HCT116 (cell line): ENCODE measurements at regions not wholly inside any gene's neighbourhood (a gene's known extent, or its start where the extent isn't known, plus 50 kb on each side); places are given as distances from the start of the nearest gene placed in this dataset.

Source experiments
- ATAC-seq: fragments of 200-7000 bp; cut with Tn5 transposase; 2 replicates; pipeline ENCODE4 v1.9.1; 2020; ENCODE audit warnings: mild to moderate bottlenecking, moderate library complexity
- BruUV-seq: library from RNA; stranded (reverse); fragments of 400-500 nt; replicated peaks from 2 replicates; lab custom pipeline; 2021; lab: Mats Ljungman, UMichigan
- CTCF ChIA-PET: fragments of 300-600 bp; sonication (Branson Sonifier 250); formaldehyde crosslinking; loops from one replicate; lab custom pipeline; 2021; ENCODE audit warnings: antibody characterized with exemption; lab: Charles Lee
- POLR2A ChIA-PET: fragments of 300-600, 350-600 bp; sonication (Branson Sonifier 250); formaldehyde crosslinking; loops from one replicate; lab custom pipeline; 2021; ENCODE audit warnings: antibody characterized with exemption; lab: Charles Lee
- RAD21 ChIA-PET, 2 experiments: fragments of 300-600 bp; sonication (Branson Sonifier 250); formaldehyde crosslinking; loops; one replicate each; lab custom pipeline; 2023; ENCODE audit warnings: low total read pairs in 2 of 2; ENCODE audit not compliant: uncharacterized antibody in 2 of 2, unreplicated experiment in 2 of 2, low non-redundant PET in 1 of 2; lab: Charles Lee
- DNase-seq: peaks from one replicate; pipeline ENCODE4 v3.0.0-alpha.2; 2010; ENCODE audit warnings: low read depth, low spot score
- H2AFZ ChIP-seq: fragments of 200-600 bp; shearing (Covaris generic), sonication (generic); 2 replicates; pipeline ENCODE4 v1.6.1; 2017; ENCODE audit warnings: low read depth, mixed run types, mixed read lengths, antibody characterized with exemption, low read length; ENCODE audit not compliant: poor library complexity, severe bottlenecking
- H3K27ac ChIP-seq: 2 replicates; pipeline ENCODE4 v1.5.1; 2012; ENCODE audit warnings: low read depth, low read length
- H3K27me3 ChIP-seq: fragments of 200-600 bp; sonication (generic); 2 replicates; pipeline ENCODE4 v1.6.1; 2016; ENCODE audit warnings: mixed run types, low read length, mixed read lengths; ENCODE audit not compliant: insufficient read depth
- H3K36me3 ChIP-seq, 2 experiments: fragments of 200-500 bp in 1 of 2; fragments of 200-600 bp in 1 of 2; sonication (Bioruptor generic) in 1 of 2; sonication (generic) in 1 of 2; 2 replicates each; pipeline versions ENCODE4 v1.5.1 to v1.6.1; 2014 to 2016; ENCODE audit warnings: low read length in 2 of 2, inconsistent platforms in 1 of 2, mixed read lengths in 1 of 2, mixed run types in 1 of 2; ENCODE audit not compliant: insufficient read depth in 2 of 2, control insufficient read depth in 1 of 2
- H3K4me1 ChIP-seq, 2 experiments: fragments of 200-600 bp in 1 of 2; sonication (generic) in 1 of 2; 2 replicates each; pipeline versions ENCODE4 v1.5.1 to v1.6.1; 2012 to 2017; ENCODE audit warnings: low read length in 2 of 2, inconsistent platforms in 1 of 2, mild to moderate bottlenecking in 1 of 2, mixed read lengths in 1 of 2, mixed run types in 1 of 2, moderate library complexity in 1 of 2; ENCODE audit not compliant: insufficient read depth in 2 of 2, control insufficient read depth in 1 of 2
- H3K4me2 ChIP-seq: fragments of 200-600 bp; sonication (generic); 2 replicates; pipeline ENCODE4 v1.6.1; 2017; ENCODE audit warnings: mixed run types, low read length, mixed read lengths
- H3K4me3 ChIP-seq, 2 experiments: fragments of 200-600 bp in 1 of 2; sonication (generic) in 1 of 2; replicated peaks in 1 of 2; 2 replicates each; pipeline ENCODE4 v1.5.1; 2011 to 2016; ENCODE audit warnings: low read length in 2 of 2, control low read depth in 1 of 2, low read depth in 1 of 2, mild to moderate bottlenecking in 1 of 2, mixed read lengths in 1 of 2, mixed run types in 1 of 2
- H3K79me2 ChIP-seq: fragments of 200-600 bp; sonication (generic); 2 replicates; pipeline ENCODE4 v1.6.1; 2017; ENCODE audit warnings: mild to moderate bottlenecking, mixed run types, low read length, moderate library complexity, mixed read lengths; ENCODE audit not compliant: insufficient read depth
- H3K9ac ChIP-seq: fragments of 200-600 bp; sonication (generic); 2 replicates; pipeline ENCODE4 v1.6.1; 2016; ENCODE audit warnings: low read length, mixed read lengths
- H3K9me2 ChIP-seq: fragments of 200-600 bp; sonication (generic), shearing (Covaris generic); 2 replicates; pipeline ENCODE4 v1.6.1; 2017; ENCODE audit warnings: mixed run types, mild to moderate bottlenecking, moderate library complexity; ENCODE audit not compliant: insufficient read depth
- H3K9me3 ChIP-seq, 2 experiments: fragments of 200-500 bp in 1 of 2; fragments of 200-600 bp in 1 of 2; sonication (Bioruptor generic) in 1 of 2; sonication (generic) in 1 of 2; 2 replicates each; pipeline ENCODE4 v1.6.1; 2014 to 2017; ENCODE audit warnings: low read length in 2 of 2, mixed read lengths in 2 of 2, inconsistent platforms in 1 of 2, low read depth in 1 of 2, mild to moderate bottlenecking in 1 of 2, mixed run types in 1 of 2, moderate library complexity in 1 of 2; ENCODE audit not compliant: control insufficient read depth in 1 of 2, insufficient read depth in 1 of 2
- H4K20me1 ChIP-seq: fragments of 200-600 bp; sonication (generic), shearing (Covaris generic); 2 replicates; pipeline ENCODE4 v1.6.1; 2017; ENCODE audit warnings: mixed run types, mild to moderate bottlenecking, moderate library complexity; ENCODE audit not compliant: insufficient read depth
- ATF3 ChIP-seq: IDR thresholded peaks from 2 replicates; pipeline ENCODE4 v1.6.1; 2012
- CEBPB ChIP-seq: IDR thresholded peaks from 2 replicates; pipeline ENCODE4 v1.6.1; 2012; ENCODE audit warnings: low read depth
- CTCF ChIP-seq, 3 experiments: fragments of 200-600 bp in 1 of 3; sonication (generic) in 1 of 3; IDR thresholded peaks in 2 of 3; conservative IDR thresholded peaks in 1 of 3; 2 replicates each; pipeline ENCODE4 v1.5.1; 2012 to 2017; ENCODE audit warnings: low read depth in 2 of 3, low read length in 2 of 3, antibody characterized with exemption in 1 of 3, borderline replicate concordance in 1 of 3, control low read depth in 1 of 3, mild to moderate bottlenecking in 1 of 3, mixed read lengths in 1 of 3, mixed run types in 1 of 3, moderate library complexity in 1 of 3; ENCODE audit not compliant: insufficient read depth in 1 of 3
- EGR1 ChIP-seq: IDR thresholded peaks from 2 replicates; pipeline ENCODE4 v1.6.1; 2012; ENCODE audit warnings: low read depth
- ELF1 ChIP-seq: IDR thresholded peaks from 2 replicates; pipeline ENCODE4 v1.6.1; 2012; ENCODE audit warnings: low read depth, borderline replicate concordance
- EZH2 ChIP-seq: fragments of 200-600 bp; sonication (generic); IDR thresholded peaks from 2 replicates; pipeline ENCODE4 v1.6.1; 2017; ENCODE audit warnings: antibody characterized with exemption, mixed run types
- FOSL1 ChIP-seq: IDR thresholded peaks from 2 replicates; pipeline ENCODE4 v1.6.1; 2012; ENCODE audit warnings: low read depth
- JUND ChIP-seq: IDR thresholded peaks from 2 replicates; pipeline ENCODE4 v1.6.1; 2012
- POLR2A ChIP-seq: IDR thresholded peaks from 2 replicates; pipeline ENCODE4 v1.7.0; 2011; ENCODE audit warnings: borderline replicate concordance; ENCODE audit not compliant: insufficient read depth, insufficient read length; ENCODE audit errors: extremely low read depth
- POLR2AphosphoS5 ChIP-seq: IDR thresholded peaks from 2 replicates; pipeline ENCODE4 v1.6.1; 2011; ENCODE audit warnings: mild to moderate bottlenecking, low read depth, low read length, moderate library complexity
- RAD21 ChIP-seq: IDR thresholded peaks from 2 replicates; pipeline ENCODE4 v1.6.1; 2012; ENCODE audit warnings: low read depth, mild to moderate bottlenecking
- REST ChIP-seq: IDR thresholded peaks from 2 replicates; pipeline ENCODE4 v1.6.1; 2012; ENCODE audit warnings: low read depth
- SP1 ChIP-seq: IDR thresholded peaks from 2 replicates; pipeline ENCODE4 v1.6.1; 2012; ENCODE audit warnings: low read depth
- SRF ChIP-seq: IDR thresholded peaks from 2 replicates; pipeline ENCODE4 v1.6.1; 2012; ENCODE audit warnings: low read depth
- ZBTB33 ChIP-seq: IDR thresholded peaks from 2 replicates; pipeline ENCODE4 v1.6.1; 2011; ENCODE audit warnings: mild to moderate bottlenecking, low read length, moderate library complexity; ENCODE audit not compliant: insufficient replicate concordance; ENCODE audit errors: extremely low read depth
- ZFX ChIP-seq: fragments of 450-650 bp; IDR thresholded peaks from 2 replicates; pipeline ENCODE4 v1.6.1; 2017
- ZNF274 ChIP-seq: fragments of 200-500 bp; sonication (Bioruptor generic); IDR thresholded peaks from 2 replicates; pipeline ENCODE4 v1.6.1; 2014; ENCODE audit warnings: mild to moderate bottlenecking, low read depth, low read length, inconsistent platforms
- intact Hi-C: fragments of 100-400 bp; cut with micrococcal nuclease; formaldehyde crosslinking; loops from 2 replicates; pipeline ENCODE4 v1.10.0; 2022

GRCh38 chr13:80550971-80551441 lies 210.1 kb upstream of the SPRY2 start:
- Histone ChIP-seq H3K9me2 (no peaks in the 10 kb centered on the region), H3K36me3 (no peaks in the 10 kb centered on the region), H3K9ac (no peak overlapping the region), H2AFZ (no peak overlapping the region), H3K4me3 (no peak overlapping the region), H3K4me1 (no peaks in the 10 kb centered on the region), H3K27ac (no peak overlapping the region), H3K79me2 (no peaks in the 10 kb centered on the region), H3K27me3 (no peaks in the 10 kb centered on the region), H4K20me1 (no peaks in the 10 kb centered on the region), H3K4me2 (no peak overlapping the region), H3K9me3 (no peaks in the 10 kb centered on the region)
- RAD21 ChIA-PET, result no interaction called here
- no peak for DNase-seq
- no TSS peak for BruUV-seq
- no peak for TF ChIP-seq FOSL1
- no peak for TF ChIP-seq CEBPB
- TF ChIP-seq ZNF274, result no peak
- TF ChIP-seq ZBTB33, result no peak
- TF ChIP-seq SP1, result no peak
- no peak for TF ChIP-seq CTCF (IDR thresholded peaks at IDR 0.05 in 2 of 3, conservative IDR thresholded peaks at IDR 0.05 in 1 of 3; ENCODE audit: borderline replicate concordance in 1 of 3, insufficient read depth in 1 of 3, low read depth in 2 of 3, low read length in 2 of 3)
- no peak for TF ChIP-seq ATF3
- TF ChIP-seq JUND, result no peak
- TF ChIP-seq EZH2, result no peak
- no peak for TF ChIP-seq POLR2A
- TF ChIP-seq EGR1, result no peak
- TF ChIP-seq ZFX, result no peak
- TF ChIP-seq SRF, result no peak
- TF ChIP-seq POLR2AphosphoS5, result no peak
- TF ChIP-seq RAD21, result no peak
- no peak for TF ChIP-seq ELF1
- no peak for TF ChIP-seq REST
- POLR2A ChIA-PET, result no interaction called here
- ATAC-seq, result no peak
- CTCF ChIA-PET, result no interaction called here
- intact Hi-C loops, result no loop called here
